NCI-H187 treated with DMSO at 0.1 percent for 48 hours (cell line): ENCODE measurements at regions not wholly inside any gene's neighbourhood (a gene's known extent, or its start where the extent isn't known, plus 50 kb on each side); places are given as distances from the start of the nearest gene placed in this dataset.
"Not testable (repeated sequence)": the region's sequence is repeated elsewhere in the genome, so short reads cannot be mapped to it uniquely, and the experiment has no call there.

Experiments
- DNase-seq: peaks from one replicate; lab custom pipeline; 2025; lab: John Stamatoyannopoulos, UW

DNA sequence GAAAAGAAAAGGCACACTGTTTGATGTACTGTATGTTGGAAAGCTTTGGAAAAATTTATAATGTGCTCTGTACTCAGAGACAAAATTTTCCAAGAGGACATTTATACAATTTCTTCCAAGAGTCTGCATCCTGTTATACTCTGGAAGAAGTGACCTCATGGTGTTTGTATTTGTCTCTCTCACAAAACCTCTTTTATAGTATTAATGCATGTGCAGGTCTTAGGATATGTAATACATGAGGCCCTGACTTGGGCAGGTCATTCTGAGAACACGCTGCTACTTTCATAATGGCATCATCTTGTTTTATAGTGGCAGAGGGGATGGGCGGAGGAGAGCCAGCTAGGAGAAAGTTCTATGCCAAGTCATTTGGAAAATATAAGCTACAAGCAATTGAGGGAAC lies 72.0 kb upstream of the P3H2 start:
- DNase-seq: no peak

DNA sequence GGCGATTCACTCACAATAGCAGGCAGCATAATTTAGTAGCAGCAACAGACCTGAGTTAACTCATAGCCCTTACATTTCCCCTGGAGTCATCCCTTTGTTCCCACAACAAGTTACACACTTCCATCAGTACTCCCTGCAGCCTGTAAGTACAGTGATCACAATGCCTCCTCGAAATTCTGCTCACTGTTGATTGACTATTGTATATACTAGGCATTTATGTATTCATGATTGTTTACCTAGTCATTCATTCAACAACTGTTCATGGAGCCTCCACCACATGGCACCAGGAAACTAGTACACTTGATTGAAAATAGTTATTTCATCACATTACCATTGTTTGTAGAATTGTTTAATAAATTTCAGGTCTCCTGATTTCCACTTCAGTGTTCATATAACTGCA lies 71.4 kb upstream of the P3H2 start:
- no peak for DNase-seq

DNA sequence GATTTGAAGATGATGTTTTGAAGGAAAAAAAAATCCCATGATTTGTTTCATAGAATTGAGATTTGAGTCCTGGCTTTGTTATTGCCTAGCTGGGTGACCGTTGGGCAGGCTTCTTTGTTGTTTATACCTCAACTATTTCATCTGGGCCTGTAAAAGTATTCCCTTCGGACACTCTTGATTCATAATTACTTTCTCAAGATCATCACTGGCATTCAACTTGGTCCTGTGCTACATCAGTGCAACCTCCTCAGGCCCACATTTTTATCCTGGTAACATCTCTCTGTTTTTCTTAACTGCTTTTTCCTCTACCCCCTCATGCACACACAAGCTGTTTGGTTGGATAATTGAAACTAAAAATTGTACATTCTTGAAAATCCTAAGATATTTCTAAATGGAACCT lies 67.5 kb upstream of the P3H2 start:
- DNase-seq: no peak

DNA sequence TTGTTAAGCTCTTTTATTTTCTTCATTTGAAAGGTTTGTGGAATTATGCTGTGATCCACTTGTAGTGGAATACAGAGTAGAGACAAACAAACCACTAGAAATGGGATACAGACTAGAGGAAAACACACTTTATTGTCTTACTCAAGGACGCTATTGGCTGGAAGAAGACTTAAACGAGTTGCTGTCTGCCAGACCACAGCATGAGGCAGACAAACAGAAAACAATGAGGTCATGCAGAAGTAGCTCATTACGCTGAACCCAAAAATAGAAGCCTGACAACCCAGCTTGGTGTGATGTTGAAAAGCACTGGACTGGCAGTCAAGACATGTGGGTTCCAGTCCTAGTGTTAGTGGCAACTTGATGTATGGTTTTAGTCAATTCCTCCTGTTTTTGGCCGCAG lies 62.4 kb upstream of the P3H2 start:
- peak; percentile 13 for DNase-seq

DNA sequence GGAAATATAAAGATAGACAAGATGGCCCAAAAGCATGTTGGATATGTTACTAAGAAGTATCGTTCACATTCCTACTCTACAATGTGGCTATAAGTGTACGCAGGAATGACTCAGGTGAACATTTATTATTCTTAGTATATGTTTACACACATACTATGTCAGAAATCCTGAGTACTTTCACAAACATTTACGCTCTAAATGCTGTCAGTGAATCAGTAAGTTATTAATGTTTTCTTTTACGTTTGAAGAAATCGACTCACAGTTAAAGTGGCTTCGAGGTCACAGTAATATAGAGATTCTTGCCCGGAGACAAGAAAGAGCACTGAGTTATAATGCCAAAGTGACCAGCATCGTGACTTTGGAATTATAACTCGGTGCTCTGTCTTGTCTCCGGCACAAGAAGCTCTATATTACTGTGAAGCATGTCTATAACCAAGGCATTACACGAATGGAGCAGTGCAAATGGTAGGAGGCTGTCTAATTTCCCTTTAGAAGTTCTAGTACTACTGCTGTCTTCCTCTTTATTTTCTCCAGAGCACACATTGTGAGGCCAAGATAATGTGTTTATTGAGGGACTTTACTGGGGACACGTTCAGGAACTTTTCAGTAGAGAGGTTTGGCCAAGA lies 61.8 kb upstream of the P3H2 start:
- DNase-seq: no peak

DNA sequence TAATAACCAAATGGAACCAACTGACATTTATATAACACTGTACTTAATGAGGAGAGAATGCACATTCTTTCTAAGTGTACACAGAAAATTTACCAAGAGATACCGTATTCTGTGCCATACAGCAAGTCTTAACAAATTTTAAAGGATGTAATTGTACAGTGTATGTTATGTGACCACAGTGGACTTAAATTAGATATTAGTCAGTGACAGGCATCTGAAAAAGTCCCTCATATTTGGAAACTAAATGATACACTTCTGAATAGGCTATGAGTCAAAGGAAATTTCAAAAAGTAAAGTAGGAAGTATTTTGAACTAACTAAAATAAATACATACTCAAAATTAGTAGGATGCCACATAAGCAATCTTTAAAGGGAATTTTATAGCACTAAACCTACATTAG lies 59.6 kb upstream of the P3H2 start:
- no peak for DNase-seq

DNA sequence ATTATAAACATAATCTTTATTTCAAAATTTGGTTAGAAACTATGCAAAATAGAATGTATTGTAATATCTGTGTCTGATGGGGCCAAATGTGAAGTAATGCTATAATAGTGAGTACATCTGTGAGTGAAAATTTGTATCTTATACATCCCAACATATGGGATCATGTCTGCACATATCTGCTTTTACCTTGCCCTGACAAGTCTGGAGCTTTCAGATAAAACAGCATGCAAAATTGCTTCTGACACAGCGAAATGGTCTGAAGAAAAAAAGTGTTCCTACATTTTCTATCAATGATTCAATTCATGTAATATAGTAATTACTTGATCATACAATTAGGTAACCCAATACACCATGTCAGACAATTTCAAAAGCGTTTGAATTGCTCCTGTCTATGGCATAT lies 58.1 kb upstream of the P3H2 start:
- DNase-seq: no peak

DNA sequence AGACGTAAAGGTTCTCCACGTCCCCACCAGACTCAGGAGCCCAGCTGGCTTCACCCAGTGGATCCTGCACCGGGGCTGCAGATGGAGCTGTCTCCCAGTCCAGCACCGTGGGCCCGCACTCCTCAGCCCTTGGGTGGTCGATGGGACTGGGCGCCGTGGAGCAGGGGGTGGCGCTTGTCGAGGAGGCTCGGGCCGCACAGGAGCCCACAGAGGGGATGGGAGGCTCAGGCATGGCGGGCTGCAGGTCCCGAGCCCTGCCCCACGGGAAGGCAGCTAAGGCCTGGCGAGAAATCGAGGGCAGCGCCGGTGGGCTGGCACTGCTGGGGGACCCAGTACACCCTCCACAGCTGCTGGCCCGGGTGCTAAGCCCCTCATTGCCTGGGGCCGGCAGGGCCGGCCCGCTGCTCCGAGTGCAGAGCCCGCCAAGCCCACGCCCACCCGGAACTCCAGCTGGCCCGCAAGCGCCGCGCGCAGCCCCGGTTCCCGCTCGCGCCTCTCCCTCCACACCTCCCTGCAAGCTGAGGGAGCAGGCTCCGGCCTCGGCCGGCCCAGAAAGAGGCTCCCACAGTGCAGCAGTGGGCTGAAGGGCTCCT lies 56.3 kb upstream of the P3H2 start:
- not testable (repeated sequence) for DNase-seq

DNA sequence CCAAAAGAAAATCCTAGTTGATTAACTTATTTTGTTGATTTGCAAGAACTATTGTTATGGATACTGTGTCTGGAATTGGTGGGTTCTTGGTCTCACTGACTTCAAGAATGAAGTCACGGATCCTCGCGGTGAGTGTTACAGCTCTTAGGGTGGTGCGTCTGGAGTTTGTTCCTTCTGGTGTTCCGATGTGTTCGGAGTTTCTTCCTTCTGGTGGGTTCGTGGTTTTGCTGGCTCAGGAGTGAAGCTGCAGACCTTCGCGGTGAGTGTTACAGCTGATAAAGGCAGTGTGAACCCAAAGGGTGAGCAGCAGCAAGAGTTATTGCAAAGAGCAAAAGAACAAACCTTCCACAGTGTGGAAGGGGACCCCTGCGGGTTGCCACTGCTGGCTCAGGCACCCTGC lies 55.4 kb upstream of the P3H2 start:
- DNase-seq: not testable (repeated sequence)

DNA sequence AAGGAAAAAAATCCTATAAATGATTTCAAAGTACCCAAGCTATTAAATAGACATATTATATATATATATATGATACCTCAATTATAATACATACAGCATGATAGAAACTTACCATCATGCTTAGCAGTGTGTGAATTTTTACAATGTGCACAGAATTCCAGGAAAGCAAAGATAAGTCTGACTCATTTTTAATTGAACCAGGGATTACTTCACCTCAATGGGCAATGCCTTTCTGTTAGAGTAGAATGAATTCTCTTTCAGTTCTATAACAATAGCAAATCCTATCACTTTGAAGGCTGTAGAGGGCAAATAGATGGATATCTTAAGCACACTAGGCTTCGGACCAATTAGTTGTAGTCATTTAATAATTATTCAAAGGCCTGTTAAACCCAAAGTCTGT lies 54.8 kb upstream of the P3H2 start:
- no peak for DNase-seq

DNA sequence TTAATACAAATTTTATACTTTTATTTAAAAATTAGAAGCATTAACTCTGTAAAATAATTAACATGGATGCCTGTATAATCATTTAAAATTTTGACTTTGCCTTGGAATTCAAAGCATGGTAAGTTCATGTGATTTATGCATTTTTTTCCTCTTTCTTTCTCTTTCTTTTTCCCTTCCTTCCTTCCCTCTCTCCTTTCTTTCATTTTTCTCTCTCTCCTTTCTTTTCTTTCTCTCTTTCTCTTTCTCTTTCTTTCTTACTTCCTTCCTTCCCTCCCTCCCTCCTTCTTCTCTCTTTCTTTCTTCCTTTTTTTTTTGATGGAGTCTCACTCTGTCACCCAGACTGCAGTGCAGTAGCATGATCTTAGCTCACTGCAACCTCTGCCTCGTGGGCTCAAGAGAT lies 53.8 kb upstream of the P3H2 start:
- DNase-seq: no peak

DNA sequence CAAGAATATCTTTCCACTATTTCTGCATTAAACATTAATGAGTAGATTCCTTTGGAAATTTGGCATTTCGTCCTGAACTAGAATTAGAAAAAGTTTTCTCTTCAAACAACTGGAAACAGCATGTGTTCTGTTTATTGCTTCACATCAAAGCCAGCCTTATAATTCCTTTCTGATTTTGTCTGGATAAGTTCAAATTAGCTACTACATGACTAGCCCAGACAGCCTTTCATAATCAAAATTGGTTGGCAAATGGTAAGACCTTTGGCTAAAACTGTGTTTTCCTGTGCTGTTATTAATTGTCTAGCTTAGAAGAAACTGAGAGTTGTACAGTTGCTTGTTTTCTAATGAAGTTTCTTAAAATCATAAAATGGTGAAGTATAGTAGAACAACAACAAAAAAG lies 52.7 kb upstream of the P3H2 start:
- DNase-seq: no peak

DNA sequence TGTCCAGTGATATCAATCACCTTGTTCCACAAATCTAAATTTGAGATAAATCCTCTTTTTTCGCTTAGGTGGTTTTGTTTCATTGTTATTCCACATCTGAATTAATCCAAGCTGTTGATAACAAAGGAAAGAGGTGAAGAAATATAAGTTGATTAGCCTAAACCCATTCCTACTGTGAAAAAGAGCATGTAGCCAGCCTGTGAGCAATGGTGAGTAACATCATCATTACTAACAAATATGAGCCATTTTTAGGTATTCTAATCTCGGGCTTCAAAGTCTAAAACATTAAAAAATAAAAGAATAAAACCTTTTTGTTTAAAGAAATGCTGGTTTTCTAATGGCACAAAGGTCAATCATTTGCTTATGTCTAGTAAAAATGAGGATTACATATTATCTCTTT lies 52.1 kb upstream of the P3H2 start:
- no peak for DNase-seq
